Loucy (cell line): ENCODE measurements at regions not wholly inside any gene's neighbourhood (a gene's known extent, or its start where the extent isn't known, plus 50 kb on each side); places are given as distances from the start of the nearest gene placed in this dataset.

ENCODE experiments used
- H2AFZ ChIP-seq: fragments of 200-600 bp; sonication (generic); 2 replicates; pipeline ENCODE4 v1.6.0; 2016; ENCODE audit warnings: antibody characterized with exemption, mild to moderate bottlenecking, low read length, moderate library complexity
- H3F3A ChIP-seq: fragments of 200-600 bp; 2 replicates; pipeline ENCODE4 v1.6.0; 2016; ENCODE audit warnings: antibody characterized with exemption, low read depth, mild to moderate bottlenecking
- H3K27me3 ChIP-seq: fragments of 200-600 bp; sonication (generic); 2 replicates; pipeline ENCODE4 v1.6.1; 2014; ENCODE audit warnings: low read length, mild to moderate bottlenecking; ENCODE audit not compliant: insufficient read depth, poor library complexity, severe bottlenecking
- H3K36me3 ChIP-seq: fragments of 200-600 bp; sonication (generic); 2 replicates; pipeline ENCODE4 v1.6.1; 2016; ENCODE audit warnings: low read length; ENCODE audit not compliant: insufficient read depth
- H3K4me1 ChIP-seq: fragments of 200-600 bp; sonication (generic); 2 replicates; pipeline ENCODE4 v1.5.1; 2014; ENCODE audit warnings: low read length, mild to moderate bottlenecking; ENCODE audit not compliant: insufficient read depth, poor library complexity, severe bottlenecking
- H3K4me2 ChIP-seq: fragments of 200-600 bp; sonication (generic); 2 replicates; pipeline ENCODE4 v1.6.0; 2014; ENCODE audit warnings: antibody characterized with exemption, low read length, low read depth, mild to moderate bottlenecking; ENCODE audit not compliant: poor library complexity, severe bottlenecking
- H3K4me3 ChIP-seq: fragments of 200-600 bp; sonication (generic); 2 replicates; pipeline ENCODE4 v1.5.1; 2014; ENCODE audit warnings: low read length, mild to moderate bottlenecking, mixed read lengths; ENCODE audit not compliant: poor library complexity, severe bottlenecking
- H3K79me2 ChIP-seq: fragments of 200-600 bp; sonication (generic); 2 replicates; pipeline ENCODE4 v1.6.1; 2014; ENCODE audit warnings: low read length; ENCODE audit not compliant: insufficient read depth
- H3K9ac ChIP-seq: fragments of 200-600 bp; sonication (generic); 2 replicates; pipeline ENCODE4 v1.6.0; 2014; ENCODE audit warnings: mild to moderate bottlenecking, low read depth, low read length, moderate library complexity; ENCODE audit not compliant: poor library complexity, severe bottlenecking
- H3K9me2 ChIP-seq: fragments of 200-600 bp; sonication (generic); replicated peaks from 2 replicates; pipeline ENCODE4 v1.6.1; 2016; ENCODE audit warnings: low read depth, low read length, mixed read lengths
- H3K9me3 ChIP-seq: fragments of 200-600 bp; sonication (generic); 2 replicates; pipeline ENCODE4 v1.6.1; 2014; ENCODE audit warnings: mild to moderate bottlenecking, antibody characterized with exemption, low read length, low read depth; ENCODE audit not compliant: insufficient read depth
- H4K20me1 ChIP-seq: fragments of 200-600 bp; sonication (generic); 2 replicates; pipeline ENCODE4 v1.6.0; 2014; ENCODE audit warnings: antibody characterized with exemption, low read length, mild to moderate bottlenecking; ENCODE audit not compliant: insufficient read depth, poor library complexity, severe bottlenecking
- EZH2phosphoT487 ChIP-seq: fragments of 200-600 bp; IDR thresholded peaks from 2 replicates; pipeline ENCODE4 v1.6.1; 2018; ENCODE audit warnings: antibody characterized with exemption, mild to moderate bottlenecking, moderate library complexity, borderline replicate concordance
- TF ChIP-seq, protein P1 (sequence below): fragments of 200-600 bp; sonication (generic); conservative IDR thresholded peaks from 2 replicates; pipeline ENCODE4 v1.5.1; 2014; ENCODE audit warnings: mild to moderate bottlenecking, antibody characterized with exemption, low read length

DNA sequence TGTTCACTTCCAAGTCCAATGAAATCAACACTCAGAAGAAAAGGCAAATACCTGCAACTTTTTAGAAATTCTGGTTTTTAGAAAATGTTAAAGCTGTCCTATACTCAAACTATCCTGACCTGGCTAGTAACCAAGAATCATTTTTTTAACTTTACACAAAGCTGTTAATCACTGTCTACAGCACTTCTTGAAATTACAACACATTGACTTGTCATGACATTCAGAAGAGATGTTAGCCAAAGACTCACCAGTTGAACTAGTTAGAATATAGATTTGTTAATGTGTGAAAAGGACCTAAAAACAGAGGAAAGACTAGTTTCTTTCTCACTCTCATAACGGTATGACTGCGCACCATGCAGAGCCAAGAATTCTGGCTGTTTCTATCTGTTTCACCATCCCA, 98.8 kb downstream of the COX18 start:
- TF ChIP-seq, protein P1, sequence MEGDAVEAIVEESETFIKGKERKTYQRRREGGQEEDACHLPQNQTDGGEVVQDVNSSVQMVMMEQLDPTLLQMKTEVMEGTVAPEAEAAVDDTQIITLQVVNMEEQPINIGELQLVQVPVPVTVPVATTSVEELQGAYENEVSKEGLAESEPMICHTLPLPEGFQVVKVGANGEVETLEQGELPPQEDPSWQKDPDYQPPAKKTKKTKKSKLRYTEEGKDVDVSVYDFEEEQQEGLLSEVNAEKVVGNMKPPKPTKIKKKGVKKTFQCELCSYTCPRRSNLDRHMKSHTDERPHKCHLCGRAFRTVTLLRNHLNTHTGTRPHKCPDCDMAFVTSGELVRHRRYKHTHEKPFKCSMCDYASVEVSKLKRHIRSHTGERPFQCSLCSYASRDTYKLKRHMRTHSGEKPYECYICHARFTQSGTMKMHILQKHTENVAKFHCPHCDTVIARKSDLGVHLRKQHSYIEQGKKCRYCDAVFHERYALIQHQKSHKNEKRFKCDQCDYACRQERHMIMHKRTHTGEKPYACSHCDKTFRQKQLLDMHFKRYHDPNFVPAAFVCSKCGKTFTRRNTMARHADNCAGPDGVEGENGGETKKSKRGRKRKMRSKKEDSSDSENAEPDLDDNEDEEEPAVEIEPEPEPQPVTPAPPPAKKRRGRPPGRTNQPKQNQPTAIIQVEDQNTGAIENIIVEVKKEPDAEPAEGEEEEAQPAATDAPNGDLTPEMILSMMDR = no peak
- TF ChIP-seq EZH2phosphoT487 = no peak
- Histone ChIP-seq H3K4me2 (no peak overlapping the region), H3K9ac (no peak overlapping the region), H3F3A (no peaks in the 10 kb centered on the region), H3K4me3 (no peak overlapping the region), H3K79me2 (no peaks in the 10 kb centered on the region), H3K36me3 (no peaks in the 10 kb centered on the region), H3K9me3 (no peaks in the 10 kb centered on the region), H3K9me2 (no peaks in the 10 kb centered on the region), H3K27me3 (no peaks in the 10 kb centered on the region), H3K4me1 (no peaks in the 10 kb centered on the region), H2AFZ (no peak overlapping the region), H4K20me1 (no peaks in the 10 kb centered on the region)

DNA sequence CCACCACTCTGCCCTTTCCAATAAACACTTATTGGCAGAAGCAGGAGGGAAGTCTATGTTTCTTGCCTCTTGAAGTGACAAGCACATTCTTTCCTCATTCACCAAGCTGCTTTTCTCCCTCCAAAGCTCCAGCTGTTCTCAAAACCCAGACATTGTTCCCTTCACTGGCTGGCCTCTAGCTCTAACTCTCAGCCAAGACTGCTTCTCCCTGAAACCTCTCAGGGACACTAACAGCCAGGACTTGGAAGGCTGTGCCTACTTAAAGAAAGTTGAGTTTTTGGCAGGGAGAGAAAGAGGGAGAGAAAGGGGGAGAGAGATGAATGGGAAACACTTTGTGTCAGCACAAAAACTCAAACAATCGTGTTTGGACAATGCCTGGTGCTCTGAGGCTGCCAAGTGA, 99.5 kb downstream of the COX18 start:
- Histone ChIP-seq H3K4me2 (no peak overlapping the region), H3K27me3 (no peaks in the 10 kb centered on the region), H2AFZ (no peak overlapping the region), H3K36me3 (no peaks in the 10 kb centered on the region), H3K9me2 (no peaks in the 10 kb centered on the region), H3K79me2 (no peaks in the 10 kb centered on the region), H3K4me1 (no peaks in the 10 kb centered on the region), H4K20me1 (no peaks in the 10 kb centered on the region), H3F3A (no peaks in the 10 kb centered on the region), H3K9ac (no peak overlapping the region), H3K9me3 (no peaks in the 10 kb centered on the region), H3K4me3 (no peak overlapping the region)
- TF ChIP-seq EZH2phosphoT487 = no peak
- TF ChIP-seq, protein P1 = no peak

DNA sequence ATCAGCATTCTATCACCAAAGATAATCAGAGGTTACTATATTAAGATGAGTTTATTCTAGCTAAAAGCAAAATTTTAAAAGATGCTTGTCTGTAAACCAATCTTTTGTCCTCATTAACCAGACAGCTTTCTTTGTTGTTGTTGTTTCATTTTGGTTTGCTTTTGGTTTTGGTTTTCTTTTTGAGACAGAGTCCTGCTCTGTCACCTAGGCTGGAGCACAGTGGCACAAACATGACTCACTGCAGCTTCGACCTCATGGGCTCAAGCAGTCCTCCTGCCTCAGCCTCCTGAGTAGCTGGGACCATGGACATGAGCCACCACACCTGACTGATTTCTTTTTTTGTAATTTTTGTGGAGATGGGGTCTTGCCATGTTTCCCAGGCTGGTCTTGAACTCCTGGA, 102.9 kb downstream of the COX18 start:
- no peak for TF ChIP-seq EZH2phosphoT487
- TF ChIP-seq, protein P1 = no peak
- no peaks in the 10 kb centered on the region for H3K9me3 ChIP-seq
- H3K4me1 ChIP-seq = no peaks in the 10 kb centered on the region
- no peaks in the 10 kb centered on the region for H3K27me3 ChIP-seq
- H3K9me2 ChIP-seq = no peaks in the 10 kb centered on the region
- H3F3A ChIP-seq = no peaks in the 10 kb centered on the region
- H3K79me2 ChIP-seq = no peaks in the 10 kb centered on the region
- H3K36me3 ChIP-seq = no peaks in the 10 kb centered on the region
- no peaks in the 10 kb centered on the region for H4K20me1 ChIP-seq
- H3K4me2 ChIP-seq = no peak overlapping the region
- no peak overlapping the region for H3K4me3 ChIP-seq
- H2AFZ ChIP-seq = no peak overlapping the region
- no peak overlapping the region for H3K9ac ChIP-seq
